K562 (cell line): ENCODE measurements at regions not wholly inside any gene's neighbourhood (a gene's known extent, or its start where the extent isn't known, plus 50 kb on each side); places are given as distances from the start of the nearest gene placed in this dataset.

Source experiments
- ATAC-seq: fragments of 200-7000 bp; cut with Tn5 transposase; 3 replicates; pipeline ENCODE4 v1.9.1; 2020; ENCODE audit warnings: moderate library complexity
- BruUV-seq: library from RNA; stranded (reverse); fragments of 400-500 nt; replicated peaks from 2 replicates; lab custom pipeline; 2021; lab: Mats Ljungman, UMichigan
- CTCF ChIA-PET: fragments of 300-600 bp; formaldehyde crosslinking; extraction: SDS; loops from one replicate; lab custom pipeline; 2021; ENCODE audit warnings: low intra/inter-chr PET ratio; lab: Yijun Ruan, JAX
- POLR2A ChIA-PET: fragments of 300-600, 350-650 bp; sonication (Branson Sonifier 250); formaldehyde crosslinking; extraction: SDS; loops from one replicate; lab custom pipeline; 2021; ENCODE audit warnings: antibody characterized with exemption, inconsistent platforms; lab: Yijun Ruan, JAX
- DNase-seq, 4 experiments: peaks; one replicate each; pipeline versions ENCODE4 v3.0.0 to v3.0.0-alpha.2; 2011 to 2018; ENCODE audit warnings: low spot score in 3 of 4, mixed read lengths in 3 of 4; ENCODE audit errors: extremely low read depth in 1 of 4
- FAIRE-seq: peaks from 2 replicates; lab custom pipeline; 2011; peaks lifted over from hg19 to GRCh38; lab: Jason Lieb, UNC
- H2AFZ ChIP-seq: 2 replicates; pipeline ENCODE4 v1.6.0; 2011; ENCODE audit warnings: low read depth, low read length, control low read depth, inconsistent platforms
- H3K27ac ChIP-seq: fragments of 200-600 bp; 3 replicates; pipeline ENCODE4 v1.8.0; 2011; ENCODE audit warnings: low read depth, mild to moderate bottlenecking, control low read depth, inconsistent platforms, low read length, moderate library complexity, mixed read lengths; ENCODE audit errors: extremely low read depth
- H3K27me3 ChIP-seq, 2 experiments: fragments of 300-600 bp in 1 of 2; 2 replicates in 1 of 2; 3 replicates in 1 of 2; pipeline versions ENCODE4 v1.6.0 to v1.8.0; 2011; ENCODE audit warnings: inconsistent platforms in 2 of 2, low read length in 2 of 2, mild to moderate bottlenecking in 1 of 2, mixed read lengths in 1 of 2, moderate library complexity in 1 of 2; ENCODE audit not compliant: control insufficient read depth in 2 of 2, insufficient read depth in 2 of 2
- H3K36me3 ChIP-seq: fragments of 300-600 bp; 3 replicates; pipeline ENCODE4 v1.8.0; 2011; ENCODE audit warnings: mild to moderate bottlenecking, low read length, inconsistent platforms; ENCODE audit not compliant: control insufficient read depth, insufficient read depth
- H3K4me1 ChIP-seq, 2 experiments: fragments of 200-600 bp in 1 of 2; replicated peaks in 1 of 2; 2 replicates in 1 of 2; 3 replicates in 1 of 2; pipeline versions ENCODE4 v1.5.1 to v1.8.0; 2011; ENCODE audit warnings: inconsistent platforms in 2 of 2, low read length in 2 of 2, mild to moderate bottlenecking in 1 of 2, mixed read lengths in 1 of 2, moderate library complexity in 1 of 2; ENCODE audit not compliant: control insufficient read depth in 2 of 2, insufficient read depth in 2 of 2
- H3K4me2 ChIP-seq: 2 replicates; pipeline ENCODE4 v1.6.1; 2011; ENCODE audit warnings: low read length, control low read depth, inconsistent platforms, mixed read lengths; ENCODE audit not compliant: insufficient read depth
- H3K4me3 ChIP-seq: fragments of 200-600 bp; sonication (generic), shearing (Covaris generic); 2 replicates; pipeline ENCODE4 v1.5.1; 2016; ENCODE audit warnings: control low read depth, inconsistent platforms
- H3K79me2 ChIP-seq: fragments of 200-600 bp; 3 replicates; pipeline ENCODE4 v1.8.0; 2011; ENCODE audit warnings: low read length, inconsistent platforms; ENCODE audit not compliant: control insufficient read depth, insufficient read depth
- H3K9ac ChIP-seq, 2 experiments: 2 replicates each; pipeline versions ENCODE4 v1.6.0 to v1.6.1; 2011; ENCODE audit warnings: low read depth in 2 of 2, low read length in 2 of 2, control low read depth in 1 of 2, inconsistent platforms in 1 of 2, mild to moderate bottlenecking in 1 of 2, mixed read lengths in 1 of 2; ENCODE audit not compliant: insufficient read depth in 1 of 2
- H3K9me1 ChIP-seq: one replicate; pipeline ENCODE4 v1.6.0; 2011; ENCODE audit warnings: inconsistent platforms, mild to moderate bottlenecking, low read length, moderate library complexity; ENCODE audit not compliant: control insufficient read depth, insufficient read depth
- H3K9me3 ChIP-seq: replicated peaks from 2 replicates; pipeline ENCODE4 v1.5.1; 2011; ENCODE audit warnings: low read depth, low read length, inconsistent platforms; ENCODE audit not compliant: control insufficient read depth, insufficient read depth
- H4K20me1 ChIP-seq: replicated peaks from 2 replicates; pipeline ENCODE4 v1.6.1; 2011; ENCODE audit warnings: low read length, inconsistent platforms, mixed read lengths; ENCODE audit not compliant: control insufficient read depth, insufficient read depth
- FOXJ2 ChIP-seq: fragments of 200-800 bp; sonication (Bioruptor generic); IDR thresholded peaks from 2 replicates; pipeline ENCODE4 v1.6.1; 2016; ENCODE audit warnings: missing genetic modification characterization, missing compliant biosample characterization
- FOXJ3 ChIP-seq: sonication (generic); formaldehyde crosslinking; IDR thresholded peaks from 2 replicates; pipeline ENCODE4 v1.4.0; 2020; ENCODE audit warnings: mild to moderate bottlenecking, missing genetic modification reagents
- HCFC1 ChIP-seq: IDR thresholded peaks from 2 replicates; pipeline ENCODE4 v1.6.1; 2012; ENCODE audit warnings: low read depth, low read length, improper control_type of control experiment
- MEF2D ChIP-seq: conservative IDR thresholded peaks from 2 replicates; pipeline ENCODE4 v1.6.1; 2016; ENCODE audit warnings: low read depth, missing genetic modification characterization, missing compliant biosample characterization
- NR4A1 ChIP-seq, 2 experiments: fragments of 250-450 bp in 1 of 2; fragments of 450-650 bp in 1 of 2; sonication (Bioruptor Pico) in 1 of 2; IDR thresholded peaks; 2 replicates each; pipeline versions ENCODE4 v1.4.0 to v1.6.1; 2016 to 2020; ENCODE audit warnings: mild to moderate bottlenecking in 2 of 2, missing compliant biosample characterization in 1 of 2, missing genetic modification characterization in 1 of 2, moderate library complexity in 1 of 2
- POU5F1 ChIP-seq: fragments of 150-350 bp; IDR thresholded peaks from 2 replicates; pipeline ENCODE4 v1.6.1; 2014; ENCODE audit warnings: borderline replicate concordance, low read length, low read depth, mild to moderate bottlenecking; ENCODE audit not compliant: partially characterized antibody
- PRMT5 ChIP-seq: sonication (generic); formaldehyde crosslinking; IDR thresholded peaks from 2 replicates; pipeline ENCODE4 v1.5.0; 2020; ENCODE audit warnings: missing genetic modification reagents
- RHOXF2B ChIP-seq: fragments of 250-450 bp; sonication (Bioruptor Pico); conservative IDR thresholded peaks from 2 replicates; pipeline ENCODE4 v1.5.1; 2021
- SIN3B ChIP-seq: fragments of 450-650 bp; IDR thresholded peaks from 2 replicates; pipeline ENCODE4 v1.6.1; 2017; ENCODE audit warnings: low read depth, mild to moderate bottlenecking, moderate library complexity
- TBL1XR1 ChIP-seq, 2 experiments: IDR thresholded peaks; 2 replicates each; pipeline ENCODE4 v1.6.1; 2012; ENCODE audit warnings: improper control_type of control experiment in 2 of 2, low read length in 2 of 2, mild to moderate bottlenecking in 1 of 2
- ZKSCAN8 ChIP-seq: fragments of 200-800 bp; sonication (Bioruptor generic); IDR thresholded peaks from 2 replicates; pipeline ENCODE4 v1.6.1; 2016; ENCODE audit warnings: missing genetic modification characterization, missing compliant biosample characterization
- ZNF347 ChIP-seq: fragments of 450-650 bp; formaldehyde crosslinking; IDR thresholded peaks from 2 replicates; pipeline ENCODE4 v1.4.0; 2020; ENCODE audit warnings: low read depth, mild to moderate bottlenecking, moderate library complexity
- ZNF507 ChIP-seq: conservative IDR thresholded peaks from 2 replicates; pipeline ENCODE4 v1.6.1; 2017; ENCODE audit warnings: missing genetic modification characterization, missing compliant biosample characterization
- WGBS: fragments of 100-300 bp; shearing (Covaris generic); methylation state at CpG from one replicate; pipeline ENCODE4 v1.1.6; 2016; ENCODE audit warnings: low coverage, mixed read lengths; ENCODE audit not compliant: insufficient coverage; ENCODE audit errors: missing lambda C conversion rate; 5-methylcytosine and 5-hydroxymethylcytosine counted together
- in situ Hi-C: fragments of 300-500 bp; cut with MboI; formaldehyde crosslinking; loops from 4 replicates; pipeline ENCODE4 v1.15.0; 2018; ENCODE audit warnings: inconsistent platforms, mixed read lengths
- intact Hi-C: fragments of 100-400 bp; cut with micrococcal nuclease; formaldehyde crosslinking; loops from 2 replicates; pipeline ENCODE4 v1.14.2; 2022

DNA sequence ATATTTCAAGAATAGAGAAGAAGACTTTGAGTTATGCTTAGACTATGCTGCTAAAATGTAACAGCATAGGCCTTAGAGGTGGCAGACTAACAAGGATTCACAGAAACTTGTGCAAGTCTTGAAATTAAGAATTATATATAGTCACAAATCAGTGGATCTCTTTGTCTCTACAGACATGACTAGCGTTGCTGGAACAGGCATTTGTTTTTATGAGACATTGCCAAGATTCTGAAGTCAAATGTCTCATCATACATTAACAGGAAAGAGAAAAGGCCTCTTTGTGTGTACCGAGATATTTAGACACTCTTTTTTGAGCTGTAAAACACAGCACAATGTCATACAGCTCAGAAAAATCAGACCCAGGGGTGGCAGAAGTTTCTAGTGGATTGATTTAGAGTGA, 207.1 kb downstream of the TMX3 start:
- Histone ChIP-seq H3K27me3 (no peaks in the 10 kb centered on the region), H3K9me1 (no peaks in the 10 kb centered on the region), H3K4me2 (no peak overlapping the region), H3K9ac (no peak overlapping the region)
- BruUV-seq = no TSS peak
- WGBS = 0% methylated on average over 1 of the region's 2 CpGs
- no peak for TF ChIP-seq RHOXF2B
- TF ChIP-seq NR4A1 (CRISPR knock-in tag; IDR thresholded peaks at IDR 0.05) = no peak
- TF ChIP-seq NR4A1 (tag; IDR thresholded peaks at IDR 0.05) = no peak
- TF ChIP-seq SIN3B = no peak
- TF ChIP-seq MEF2D (tag) = no peak
- TF ChIP-seq FOXJ3 (CRISPR knock-in tag) = no peak
- no peak for TF ChIP-seq PRMT5 (CRISPR knock-in tag)
- TF ChIP-seq HCFC1 = no peak
- TF ChIP-seq FOXJ2 = no peak
- no peak for TF ChIP-seq ZNF507 (tag)
- no peak for TF ChIP-seq TBL1XR1 (IDR thresholded peaks at IDR 0.05; ENCODE audit: low read length in 2 of 2)
- TF ChIP-seq ZNF347 (CRISPR knock-in tag) = no peak
- no peak for TF ChIP-seq POU5F1
- TF ChIP-seq ZKSCAN8 = no peak
- TF ChIP-seq, all 486 proteins: peak for 0
- Histone ChIP-seq H3K4me1 (no peaks in the 10 kb centered on the region), H3K79me2 (no peaks in the 10 kb centered on the region), H3K36me3 (no peaks in the 10 kb centered on the region), H3K27ac (no peak overlapping the region), H2AFZ (no peak overlapping the region), H4K20me1 (no peaks in the 10 kb centered on the region), H3K9me3 (no peaks in the 10 kb centered on the region), H3K4me3 (no peak overlapping the region)
- intact Hi-C loops = no loop called here
- no peak for FAIRE-seq
- in situ Hi-C loops = no loop called here
- no peak for DNase-seq
- POLR2A ChIA-PET = no interaction called here
- CTCF ChIA-PET = no interaction called here
- no peak for ATAC-seq
